Stomach (tissue), 4 donors: ENCODE measurements at regions not wholly inside any gene's neighbourhood (a gene's known extent, or its start where the extent isn't known, plus 50 kb on each side); places are given as distances from the start of the nearest gene placed in this dataset.

Experiments
- CTCF ChIP-seq, 7 experiments: fragments of 450-650 bp in 4 of 7; fragments of 200-600 bp in 3 of 7; sonication (generic) in 3 of 7; IDR thresholded peaks; one replicate each; pipeline ENCODE4 v1.5.1; 2016 to 2019; ENCODE audit warnings: antibody characterized with exemption in 7 of 7, control low read depth in 2 of 7, mild to moderate bottlenecking in 1 of 7
- POLR2AphosphoS5 ChIP-seq, 3 donors: sonication (generic); formaldehyde crosslinking; IDR thresholded peaks; one replicate each; pipeline ENCODE4 v1.6.1; 2016; ENCODE audit warnings: antibody characterized with exemption in 3 of 3

GRCh38 chr2:79223539-79223938, 64.0 kb upstream of the REG3A start:
- TF ChIP-seq CTCF (IDR thresholded peaks at IDR 0.05) (no peak), POLR2AphosphoS5 (IDR thresholded peaks at IDR 0.05) (no peak)
